HG03196 (cell line): ENCODE measurements at regions not wholly inside any gene's neighbourhood (a gene's known extent, or its start where the extent isn't known, plus 50 kb on each side); places are given as distances from the start of the nearest gene placed in this dataset.
"Not testable (repeated sequence)": the region's sequence is repeated elsewhere in the genome, so short reads cannot be mapped to it uniquely, and the experiment has no call there.

Experiments used
- ATAC-seq: cut with Tn5 transposase; IDR thresholded peaks from one replicate; pipeline ENCODE4 v1.9.1; 2021; ENCODE audit not compliant: unreplicated experiment

- ATAC-seq = no peak
Observed at GRCh38 chr12:13924286-13924685, 57.1 kb downstream of the GRIN2B start.

- ATAC-seq = no peak
Observed at GRCh38 chr12:13918897-13919296, 62.5 kb downstream of the GRIN2B start.

GRCh38 chr12:13915096-13915495 is 66.3 kb downstream of the GRIN2B start:
- ATAC-seq = no peak

- ATAC-seq = no peak
Observed at GRCh38 chr12:13913371-13913770, 68.0 kb downstream of the GRIN2B start.

GRCh38 chr12:13911756-13912554 is 69.4 kb downstream of the GRIN2B start:
- ATAC-seq = no peak

DNA sequence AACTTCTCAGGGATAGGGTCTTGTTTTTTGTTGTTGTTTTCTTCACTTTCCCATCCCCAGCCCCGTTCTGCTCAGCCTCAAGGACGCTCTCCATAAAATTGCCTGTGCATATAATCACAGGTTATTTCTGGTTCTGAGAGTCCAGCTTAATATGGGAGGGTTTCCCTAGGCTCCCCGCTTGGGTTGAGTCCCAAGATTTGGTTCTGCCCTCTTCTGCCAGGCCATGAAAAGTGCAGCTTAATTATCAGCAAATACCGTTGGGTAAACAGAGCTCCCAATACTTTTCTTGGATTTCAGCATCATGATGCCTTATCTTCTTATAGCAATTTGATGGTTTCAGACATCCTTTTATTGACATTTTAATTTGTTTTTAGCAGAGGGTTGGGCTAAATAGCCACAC is 75.6 kb downstream of the GRIN2B start:
- no peak for ATAC-seq

DNA sequence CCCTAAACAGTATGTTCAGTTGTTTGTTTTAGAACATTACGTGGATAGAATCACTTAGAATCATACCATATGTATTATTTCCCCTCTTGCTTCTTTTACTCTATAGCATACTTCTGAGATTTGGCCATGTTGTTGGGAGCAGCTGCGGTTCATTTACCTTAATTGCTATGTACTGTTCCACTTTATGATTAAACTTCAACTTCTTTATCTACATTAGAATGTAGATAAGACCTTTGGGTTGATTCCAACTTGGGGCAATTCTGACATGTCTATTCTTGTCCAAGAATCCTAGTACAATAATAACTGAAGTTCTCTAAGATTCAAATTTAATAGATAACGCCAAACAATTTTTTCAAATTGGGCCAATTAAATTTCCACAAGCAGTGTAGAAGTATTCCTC is 80.7 kb downstream of the GRIN2B start:
- no peak for ATAC-seq

DNA sequence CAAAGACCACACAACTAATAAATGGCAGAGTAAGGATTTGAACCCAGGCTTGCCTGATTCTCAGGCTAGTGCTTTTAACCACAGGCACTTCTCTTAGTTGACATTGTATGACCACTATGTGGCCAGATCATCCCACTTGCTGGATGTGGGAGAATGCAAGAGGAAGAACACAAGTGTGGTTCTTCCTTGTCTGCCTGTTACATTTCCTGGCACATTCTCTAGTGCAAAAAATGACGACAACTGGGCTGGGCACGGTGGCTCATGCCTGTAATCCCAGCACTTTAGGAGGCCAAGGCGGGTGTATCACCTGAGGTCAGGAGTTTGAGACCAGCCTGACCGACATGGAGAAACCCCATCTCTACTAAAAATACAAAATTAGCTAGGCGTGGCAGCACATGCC is 83.0 kb downstream of the GRIN2B start:
- not testable (repeated sequence) for ATAC-seq

DNA sequence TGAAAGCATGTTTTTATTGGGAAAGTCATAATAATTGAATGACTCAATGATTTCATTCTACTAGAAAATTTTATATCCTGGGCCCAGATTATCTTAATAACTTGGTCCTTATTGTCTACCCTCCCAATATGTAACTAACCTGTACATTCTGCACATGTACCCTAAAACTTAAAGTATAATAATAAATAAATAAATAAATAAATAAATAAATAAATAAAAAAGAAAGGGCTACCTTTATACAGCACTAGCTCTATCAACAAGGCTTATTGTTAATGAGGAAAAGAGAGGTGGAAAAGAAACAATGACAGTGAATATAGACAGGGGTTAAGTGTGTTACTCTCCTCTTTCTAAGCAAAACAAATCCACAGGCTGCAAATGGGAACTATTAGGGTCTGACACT is 83.6 kb downstream of the GRIN2B start:
- no peak for ATAC-seq

DNA sequence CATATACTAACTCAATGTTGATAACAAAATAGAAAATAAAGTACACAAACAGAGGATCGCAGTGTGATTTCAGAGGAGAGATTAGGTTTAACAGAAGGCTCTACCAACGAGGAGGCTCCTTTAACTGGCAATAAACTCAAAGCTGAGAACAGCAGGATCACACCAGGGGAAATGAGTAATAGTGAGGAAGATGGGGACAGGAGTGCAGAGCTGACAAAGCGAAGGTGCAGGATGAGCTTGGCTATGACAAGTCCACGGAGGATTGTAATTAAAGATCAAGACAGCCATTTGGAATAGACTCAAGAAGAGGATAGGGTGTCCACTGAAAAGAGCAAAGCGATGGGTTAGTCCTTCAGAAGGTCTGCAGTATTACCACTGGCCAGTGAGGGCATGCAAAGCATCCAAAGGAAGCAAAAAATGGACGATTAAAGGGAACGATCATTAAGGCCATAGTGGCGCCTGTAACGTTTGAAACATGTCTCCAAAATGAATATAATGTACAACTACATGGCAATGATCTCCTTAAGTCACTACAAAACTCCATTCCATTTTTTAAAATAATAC is 85.3 kb downstream of the GRIN2B start:
- no peak for ATAC-seq

DNA sequence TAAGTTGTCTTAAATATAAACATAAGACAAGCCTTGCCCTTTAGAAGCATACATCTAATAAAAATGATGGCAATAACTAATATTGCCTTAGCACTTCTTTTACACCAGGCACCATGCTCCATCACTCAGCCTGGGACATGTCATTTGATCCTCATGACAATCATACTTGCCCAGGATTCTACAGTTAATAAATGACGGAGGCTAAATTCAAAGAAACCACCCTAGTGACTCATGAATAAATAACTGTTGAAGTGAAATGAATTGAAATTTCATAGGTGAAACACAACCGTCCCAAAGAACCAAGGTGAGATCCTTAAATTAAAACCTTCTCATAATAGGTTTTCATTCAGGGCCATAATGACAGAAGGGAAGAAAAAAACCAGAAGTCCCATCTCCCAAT is 89.5 kb downstream of the GRIN2B start:
- ATAC-seq = no peak

GRCh38 chr12:13890943-13891342 is 90.5 kb downstream of the GRIN2B start:
- no peak for ATAC-seq

- ATAC-seq = no peak
Observed at GRCh38 chr12:13887779-13888388, 93.5 kb downstream of the GRIN2B start.

GRCh38 chr12:13882176-13882575 is 99.2 kb downstream of the GRIN2B start:
- no peak for ATAC-seq

- no peak for ATAC-seq
Observed at GRCh38 chr12:13880613-13881012, 100.8 kb downstream of the GRIN2B start.

DNA sequence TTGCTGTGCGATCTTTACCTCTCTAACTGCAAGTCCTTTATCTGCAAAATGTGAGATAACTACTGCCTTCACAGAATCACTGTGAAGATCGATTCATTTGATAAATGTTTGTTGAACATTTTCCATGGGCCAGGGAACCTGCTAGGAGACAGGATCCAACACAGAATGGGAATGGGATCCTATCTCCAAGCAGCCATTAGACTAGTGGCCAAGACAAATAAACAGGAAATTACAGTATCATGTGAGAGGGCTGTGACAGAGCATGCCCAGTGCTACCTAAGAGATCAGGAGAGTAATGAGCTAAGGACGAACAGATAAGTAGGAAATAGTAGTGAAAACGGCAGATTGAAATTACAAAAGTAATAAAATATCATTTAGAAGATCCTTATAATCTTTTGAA is 105.7 kb downstream of the GRIN2B start:
- no peak for ATAC-seq

- no peak for ATAC-seq
Observed at GRCh38 chr12:13870255-13870654, 111.1 kb downstream of the GRIN2B start.

- peak; percentile 84 for ATAC-seq
Observed at GRCh38 chr12:13864081-13864673, 117.2 kb downstream of the GRIN2B start.

- ATAC-seq = no peak
Observed at GRCh38 chr12:13857750-13858149, 123.7 kb downstream of the GRIN2B start.

DNA sequence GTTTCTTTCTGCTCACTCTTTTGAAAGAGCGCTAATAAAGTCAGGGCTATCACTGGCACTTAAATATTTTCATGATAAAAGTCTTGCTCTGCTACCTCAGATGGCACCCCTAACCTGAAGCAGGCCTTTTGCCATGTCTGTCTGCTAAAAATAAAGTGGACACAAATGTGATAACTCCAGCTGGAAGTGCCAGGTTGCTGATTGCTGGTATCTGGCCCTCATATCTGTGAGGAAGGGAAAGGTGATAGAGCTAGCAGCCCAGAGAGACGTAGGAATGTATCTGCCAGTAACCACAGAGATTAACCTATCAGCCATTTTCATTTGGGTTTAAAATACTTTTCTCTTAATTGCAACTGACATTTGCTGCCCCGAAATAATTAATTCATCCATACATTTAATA is 127.9 kb downstream of the GRIN2B start:
- ATAC-seq = no peak

GRCh38 chr12:13851828-13852227 is 129.6 kb downstream of the GRIN2B start:
- no peak for ATAC-seq

GRCh38 chr12:13849456-13849855 is 131.9 kb downstream of the GRIN2B start:
- ATAC-seq = no peak
